Calu3 (cell line): ENCODE measurements at regions not wholly inside any gene's neighbourhood (a gene's known extent, or its start where the extent isn't known, plus 50 kb on each side); places are given as distances from the start of the nearest gene placed in this dataset.

Experiments used
- BruUV-seq: library from RNA; stranded (reverse); fragments of 400-500 nt; replicated peaks from 2 replicates; lab custom pipeline; 2021; lab: Mats Ljungman, UMichigan
- CTCF ChIA-PET: fragments of 300-600 bp; sonication (Branson Sonifier 250); formaldehyde crosslinking; loops from one replicate; lab custom pipeline; 2022; ENCODE audit warnings: antibody characterized with exemption; lab: Charles Lee
- DNase-seq: peaks from one replicate; pipeline ENCODE4 v3.0.0; 2022
- H3K27ac Mint-ChIP-seq: one replicate; pipeline ENCODE4 v1.8.0; 2022; ENCODE audit warnings: mixed read lengths; ENCODE audit not compliant: unreplicated experiment
- H3K27me3 Mint-ChIP-seq: one replicate; pipeline ENCODE4 v1.8.0; 2022; ENCODE audit warnings: mixed read lengths; ENCODE audit not compliant: unreplicated experiment
- H3K36me3 Mint-ChIP-seq: one replicate; pipeline ENCODE4 v1.8.0; 2022; ENCODE audit warnings: mild to moderate bottlenecking, moderate library complexity, mixed read lengths; ENCODE audit not compliant: insufficient read depth, unreplicated experiment
- H3K4me1 Mint-ChIP-seq: one replicate; pipeline ENCODE4 v1.8.0; 2022; ENCODE audit warnings: mild to moderate bottlenecking, low read depth, mixed read lengths; ENCODE audit not compliant: unreplicated experiment
- H3K4me3 Mint-ChIP-seq: one replicate; pipeline ENCODE4 v1.8.0; 2022; ENCODE audit warnings: mild to moderate bottlenecking, low read depth, moderate library complexity, mixed read lengths; ENCODE audit not compliant: unreplicated experiment
- H3K9me3 Mint-ChIP-seq: one replicate; pipeline ENCODE4 v1.8.0; 2022; ENCODE audit warnings: low read depth, mixed read lengths; ENCODE audit not compliant: unreplicated experiment
- CTCF ChIP-seq: fragments of 200-600 bp; IDR thresholded peaks from one replicate; pipeline ENCODE4 v1.8.0; 2022; ENCODE audit warnings: antibody characterized with exemption; ENCODE audit not compliant: unreplicated experiment
- intact Hi-C: fragments of 100-400 bp; cut with micrococcal nuclease; formaldehyde crosslinking; loops from one replicate; pipeline ENCODE4 v1.10.0; 2022; ENCODE audit not compliant: unreplicated experiment

GRCh38 chrX:43328358-43328946 lies 327.6 kb upstream of the MAOA start:
- Mint-ChIP-seq H3K4me1 (no peaks in the 10 kb centered on the region), H3K36me3 (no peaks in the 10 kb centered on the region), H3K27ac (no peak overlapping the region), H3K27me3 (no peaks in the 10 kb centered on the region), H3K9me3 (peaks cover 3% of the 10 kb centered on the region), H3K4me3 (no peak overlapping the region)
- intact Hi-C loops = no loop called here
- DNase-seq = no peak
- CTCF ChIA-PET = interaction anchor here (0.6 kb wide), 1 partner anchor 347 kb away, joined by 3 read pairs; no protein-coding TSS in a partner anchor
- no peak for TF ChIP-seq CTCF
- no TSS peak for BruUV-seq

GRCh38 chrX:43333543-43333942 lies 322.6 kb upstream of the MAOA start:
- no peak for DNase-seq
- no peaks in the 10 kb centered on the region for H3K36me3 Mint-ChIP-seq
- CTCF ChIA-PET = no interaction called here
- TF ChIP-seq CTCF = no peak
- no TSS peak for BruUV-seq
- intact Hi-C loops = no loop called here
- H3K27me3 Mint-ChIP-seq = no peaks in the 10 kb centered on the region
- no peaks in the 10 kb centered on the region for H3K4me1 Mint-ChIP-seq
- H3K4me3 Mint-ChIP-seq = no peak overlapping the region
- no peaks in the 10 kb centered on the region for H3K9me3 Mint-ChIP-seq
- no peak overlapping the region for H3K27ac Mint-ChIP-seq

- no peak overlapping the region for H3K4me3 Mint-ChIP-seq
- CTCF ChIA-PET = interaction anchor here (0.7 kb wide), 1 partner anchor 13 kb away, joined by 4 read pairs; no protein-coding TSS in a partner anchor
- no peak for TF ChIP-seq CTCF
Measured at GRCh38 chrX:43345166-43345565, 310.9 kb upstream of the MAOA start.

GRCh38 chrX:43349363-43349762 lies 306.7 kb upstream of the MAOA start:
- Mint-ChIP-seq H3K27me3 (peaks cover 13% of the 10 kb centered on the region), H3K4me3 (no peak overlapping the region), H3K9me3 (no peaks in the 10 kb centered on the region), H3K27ac (no peak overlapping the region), H3K36me3 (no peaks in the 10 kb centered on the region), H3K4me1 (no peaks in the 10 kb centered on the region)
- DNase-seq = peak; percentile 46
- CTCF ChIA-PET = interaction anchor here (1.3 to 1.6 kb wide), 2 partner anchors 208 to 401 kb away, joined by 5 to 7 read pairs; no protein-coding TSS in a partner anchor
- intact Hi-C loops = loop anchor here (1.0 kb wide), 2 partner anchors 209 to 401 kb away; no protein-coding TSS in a partner anchor
- no TSS peak for BruUV-seq
- peak; percentile 58 for TF ChIP-seq CTCF

More at GRCh38 chrX:43345166-43345565, 310.9 kb upstream of the MAOA start:
- no peaks in the 10 kb centered on the region for H3K36me3 Mint-ChIP-seq
- BruUV-seq = no TSS peak
- H3K27ac Mint-ChIP-seq = no peak overlapping the region
- no peaks in the 10 kb centered on the region for H3K27me3 Mint-ChIP-seq
- intact Hi-C loops = no loop called here
- no peaks in the 10 kb centered on the region for H3K9me3 Mint-ChIP-seq
- H3K4me1 Mint-ChIP-seq = no peaks in the 10 kb centered on the region
- DNase-seq = no peak
